ENCODE measurements at regions not wholly inside any gene's neighbourhood (a gene's known extent, or its start where the extent isn't known, plus 50 kb on each side); places are given as distances from the start of the nearest gene placed in this dataset.

DNA sequence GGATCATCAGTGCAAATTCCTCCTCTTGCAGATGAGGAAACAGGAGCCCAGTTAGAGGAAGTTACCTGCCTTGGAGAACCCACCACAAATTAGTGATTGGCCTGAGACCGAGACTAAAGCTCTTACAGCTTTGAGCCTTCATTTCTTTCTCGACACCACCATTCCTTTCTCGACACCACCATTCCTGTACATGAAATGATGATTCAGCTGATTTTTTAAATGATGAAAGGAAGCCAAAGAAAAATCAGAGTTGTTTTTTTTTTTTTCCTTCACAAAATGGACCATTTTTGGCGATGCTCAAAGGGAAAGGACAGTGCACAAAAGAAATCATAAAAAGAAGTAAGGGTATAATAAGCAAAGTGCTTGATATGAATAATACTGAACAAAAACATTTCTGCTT is 1080.2 kb upstream of the AUTS2 start:
- Histone ChIP-seq H3K27ac (ENCODE audit: low read length) (no peak overlapping the region), H3K9me3 (replicated peaks; ENCODE audit: insufficient read depth, low read length) (no peaks in the 10 kb centered on the region; the same call in 1 of the 2 replicates), H3K36me3 (replicated peaks; ENCODE audit: insufficient read depth, low read length) (no peaks in the 10 kb centered on the region), H4K20me1 (ENCODE audit: insufficient read depth, low read length) (no peaks in the 10 kb centered on the region), H3K4me1 (ENCODE audit: low read length) (no peaks in the 10 kb centered on the region), H3K79me2 (ENCODE audit: low read length) (no peaks in the 10 kb centered on the region), H3F3A (ENCODE audit: insufficient read depth, low read length) (no peaks in the 10 kb centered on the region), H3K4me3 (ENCODE audit: low read length) (no peak overlapping the region), H3K4me2 (ENCODE audit: low read depth, low read length) (no peak overlapping the region), H3K9me2 (replicated peaks; ENCODE audit: insufficient read depth, low read length) (no peaks in the 10 kb centered on the region), H3K9ac (ENCODE audit: low read length) (no peak overlapping the region), H3K27me3 (replicated peaks; ENCODE audit: insufficient read depth, low read length) (no peaks in the 10 kb centered on the region), H2AFZ (ENCODE audit: low read length) (no peak overlapping the region)
- no peak for DNase-seq
- TF ChIP-seq EZH2 (optimal IDR thresholded peaks at IDR 0.05; ENCODE audit: low read depth, low read length): no peak
- no peak for TF ChIP-seq EZH2phosphoT487 (IDR thresholded peaks at IDR 0.05; ENCODE audit: low read length)
- TF ChIP-seq, protein P1, sequence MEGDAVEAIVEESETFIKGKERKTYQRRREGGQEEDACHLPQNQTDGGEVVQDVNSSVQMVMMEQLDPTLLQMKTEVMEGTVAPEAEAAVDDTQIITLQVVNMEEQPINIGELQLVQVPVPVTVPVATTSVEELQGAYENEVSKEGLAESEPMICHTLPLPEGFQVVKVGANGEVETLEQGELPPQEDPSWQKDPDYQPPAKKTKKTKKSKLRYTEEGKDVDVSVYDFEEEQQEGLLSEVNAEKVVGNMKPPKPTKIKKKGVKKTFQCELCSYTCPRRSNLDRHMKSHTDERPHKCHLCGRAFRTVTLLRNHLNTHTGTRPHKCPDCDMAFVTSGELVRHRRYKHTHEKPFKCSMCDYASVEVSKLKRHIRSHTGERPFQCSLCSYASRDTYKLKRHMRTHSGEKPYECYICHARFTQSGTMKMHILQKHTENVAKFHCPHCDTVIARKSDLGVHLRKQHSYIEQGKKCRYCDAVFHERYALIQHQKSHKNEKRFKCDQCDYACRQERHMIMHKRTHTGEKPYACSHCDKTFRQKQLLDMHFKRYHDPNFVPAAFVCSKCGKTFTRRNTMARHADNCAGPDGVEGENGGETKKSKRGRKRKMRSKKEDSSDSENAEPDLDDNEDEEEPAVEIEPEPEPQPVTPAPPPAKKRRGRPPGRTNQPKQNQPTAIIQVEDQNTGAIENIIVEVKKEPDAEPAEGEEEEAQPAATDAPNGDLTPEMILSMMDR (IDR thresholded peaks at IDR 0.05; ENCODE audit: low read length): no peak

DNA sequence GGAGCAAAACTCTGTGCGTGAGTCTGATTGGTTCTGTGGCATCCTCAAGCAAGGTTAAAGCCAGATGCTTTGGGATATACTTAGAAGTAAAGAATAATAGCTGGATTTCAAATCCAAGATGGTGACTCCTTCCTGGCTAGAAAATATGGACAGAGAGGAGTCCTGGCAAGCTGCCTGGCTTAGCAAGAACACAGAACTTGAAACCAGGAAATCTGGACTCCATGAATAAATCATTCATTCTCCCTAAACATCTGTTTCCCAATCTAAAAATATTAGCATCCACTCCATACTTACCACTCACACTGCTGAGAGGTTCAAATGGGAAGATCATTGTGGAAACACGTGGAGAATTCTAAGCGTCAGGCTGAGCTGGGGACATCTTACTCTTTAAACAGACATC is 1074.1 kb upstream of the AUTS2 start:
- Histone ChIP-seq H3K9ac (ENCODE audit: low read length) (no peak overlapping the region), H3K4me1 (ENCODE audit: low read length) (no peaks in the 10 kb centered on the region), H4K20me1 (ENCODE audit: insufficient read depth, low read length) (no peaks in the 10 kb centered on the region), H2AFZ (ENCODE audit: low read length) (no peak overlapping the region), H3K4me3 (ENCODE audit: low read length) (no peak overlapping the region), H3K9me2 (replicated peaks; ENCODE audit: insufficient read depth, low read length) (no peaks in the 10 kb centered on the region), H3K36me3 (replicated peaks; ENCODE audit: insufficient read depth, low read length) (no peaks in the 10 kb centered on the region), H3K79me2 (ENCODE audit: low read length) (no peaks in the 10 kb centered on the region), H3K27me3 (replicated peaks; ENCODE audit: insufficient read depth, low read length) (no peaks in the 10 kb centered on the region), H3F3A (ENCODE audit: insufficient read depth, low read length) (no peaks in the 10 kb centered on the region), H3K4me2 (ENCODE audit: low read depth, low read length) (no peak overlapping the region), H3K9me3 (replicated peaks; ENCODE audit: insufficient read depth, low read length) (no peaks in the 10 kb centered on the region), H3K27ac (ENCODE audit: low read length) (no peak overlapping the region)
- TF ChIP-seq EZH2 (optimal IDR thresholded peaks at IDR 0.05; ENCODE audit: low read depth, low read length) (no peak), EZH2phosphoT487 (IDR thresholded peaks at IDR 0.05; ENCODE audit: low read length) (no peak)
- TF ChIP-seq, protein P1 (IDR thresholded peaks at IDR 0.05; ENCODE audit: low read length): no peak
- DNase-seq: no peak

DNA sequence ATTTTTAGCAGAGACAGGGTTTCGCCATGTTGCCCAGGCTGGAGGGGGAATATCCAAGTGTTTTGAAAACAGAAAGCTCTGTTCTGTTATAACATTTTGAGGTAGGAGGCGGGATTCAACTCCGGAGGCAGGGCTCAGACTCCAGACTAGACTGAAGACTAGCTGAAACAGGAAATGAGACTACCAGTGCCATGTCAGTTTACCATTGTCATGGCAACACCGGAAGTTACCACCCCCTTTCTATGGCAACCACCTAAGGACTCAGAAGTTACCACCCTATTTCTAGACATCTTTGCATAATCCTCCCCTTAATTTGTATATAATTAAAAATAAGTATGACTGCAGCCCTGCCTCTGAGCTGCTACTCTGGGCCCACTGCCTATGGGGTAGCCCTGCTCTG is 1069.1 kb upstream of the AUTS2 start:
- no peaks in the 10 kb centered on the region for H4K20me1 ChIP-seq (ENCODE audit: insufficient read depth, low read length)
- H3K79me2 ChIP-seq (ENCODE audit: low read length): no peaks in the 10 kb centered on the region
- H3K9me3 ChIP-seq (replicated peaks; ENCODE audit: insufficient read depth, low read length): no peaks in the 10 kb centered on the region
- no peaks in the 10 kb centered on the region for H3K36me3 ChIP-seq (replicated peaks; ENCODE audit: insufficient read depth, low read length)
- no peak overlapping the region for H3K9ac ChIP-seq (ENCODE audit: low read length)
- no peak overlapping the region for H2AFZ ChIP-seq (ENCODE audit: low read length)
- no peaks in the 10 kb centered on the region for H3K27me3 ChIP-seq (replicated peaks; ENCODE audit: insufficient read depth, low read length)
- no peak overlapping the region for H3K4me3 ChIP-seq (ENCODE audit: low read length)
- no peak overlapping the region for H3K4me2 ChIP-seq (ENCODE audit: low read depth, low read length)
- H3F3A ChIP-seq (ENCODE audit: insufficient read depth, low read length): no peaks in the 10 kb centered on the region
- TF ChIP-seq, protein P1 (IDR thresholded peaks at IDR 0.05; ENCODE audit: low read length): no peak
- no peak for TF ChIP-seq EZH2phosphoT487 (IDR thresholded peaks at IDR 0.05; ENCODE audit: low read length)
- H3K27ac ChIP-seq (ENCODE audit: low read length): no peak overlapping the region
- H3K9me2 ChIP-seq (replicated peaks; ENCODE audit: insufficient read depth, low read length): no peaks in the 10 kb centered on the region
- DNase-seq: peak; percentile 57
- no peaks in the 10 kb centered on the region for H3K4me1 ChIP-seq (ENCODE audit: low read length)
